Progenitor cell of endocrine pancreas (in vitro differentiated cells): ENCODE measurements at regions not wholly inside any gene's neighbourhood (a gene's known extent, or its start where the extent isn't known, plus 50 kb on each side); places are given as distances from the start of the nearest gene placed in this dataset.

Experiments used
- DNase-seq: peaks from one replicate; pipeline ENCODE4 v3.0.0; 2021; ENCODE audit warnings: low spot score; ENCODE audit not compliant: unreplicated experiment
- H3K27ac Mint-ChIP-seq: 2 replicates; pipeline ENCODE4 v1.8.0; 2021; ENCODE audit warnings: mild to moderate bottlenecking, moderate library complexity, mixed read lengths
- H3K27me3 Mint-ChIP-seq: 2 replicates; pipeline ENCODE4 v1.8.0; 2021; ENCODE audit warnings: mixed read lengths
- H3K36me3 Mint-ChIP-seq: 2 replicates; pipeline ENCODE4 v1.8.0; 2022; ENCODE audit warnings: mixed read lengths; ENCODE audit not compliant: insufficient read depth
- H3K4me1 Mint-ChIP-seq: 2 replicates; pipeline ENCODE4 v1.8.0; 2021; ENCODE audit warnings: low read depth, mixed read lengths
- H3K4me3 Mint-ChIP-seq: 2 replicates; pipeline ENCODE4 v1.8.0; 2021; ENCODE audit warnings: low read depth, mild to moderate bottlenecking, moderate library complexity, mixed read lengths
- H3K9me3 Mint-ChIP-seq: 2 replicates; pipeline ENCODE4 v1.8.0; 2021; ENCODE audit warnings: low read depth, mixed read lengths
- TF ChIP-seq, protein P1 (sequence below): fragments of 200-600 bp; sonication (generic); IDR thresholded peaks from one replicate; pipeline ENCODE4 v1.5.0; 2021; ENCODE audit warnings: antibody characterized with exemption, mild to moderate bottlenecking; ENCODE audit not compliant: unreplicated experiment

DNA sequence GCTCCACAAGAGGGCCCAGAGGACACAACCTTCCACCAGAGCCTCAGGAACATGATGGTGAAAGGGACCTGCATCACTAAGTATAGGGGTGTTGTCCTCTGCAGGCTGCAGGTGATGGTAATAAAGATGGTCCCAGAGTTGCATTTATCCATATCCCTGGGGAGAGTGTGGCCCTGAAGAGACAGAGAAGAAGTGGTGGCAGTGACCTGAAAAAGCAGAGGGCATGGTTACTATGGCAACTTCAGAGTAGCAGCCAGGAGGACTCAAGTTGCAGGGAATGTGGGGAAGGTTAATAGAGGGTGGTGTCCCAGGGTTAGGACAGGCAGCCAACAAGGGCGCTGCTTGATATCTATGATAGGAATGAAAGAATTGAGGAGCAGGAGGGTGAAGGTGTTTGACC lies 57.1 kb downstream of the HLA-A start:
- H3K27me3 Mint-ChIP-seq, result peaks cover 35% of the 10 kb centered on the region
- no peaks in the 10 kb centered on the region for H3K9me3 Mint-ChIP-seq
- H3K4me1 Mint-ChIP-seq, result no peaks in the 10 kb centered on the region
- H3K36me3 Mint-ChIP-seq, result no peaks in the 10 kb centered on the region
- no peak overlapping the region for H3K4me3 Mint-ChIP-seq
- H3K27ac Mint-ChIP-seq, result no peak overlapping the region
- TF ChIP-seq, protein P1, sequence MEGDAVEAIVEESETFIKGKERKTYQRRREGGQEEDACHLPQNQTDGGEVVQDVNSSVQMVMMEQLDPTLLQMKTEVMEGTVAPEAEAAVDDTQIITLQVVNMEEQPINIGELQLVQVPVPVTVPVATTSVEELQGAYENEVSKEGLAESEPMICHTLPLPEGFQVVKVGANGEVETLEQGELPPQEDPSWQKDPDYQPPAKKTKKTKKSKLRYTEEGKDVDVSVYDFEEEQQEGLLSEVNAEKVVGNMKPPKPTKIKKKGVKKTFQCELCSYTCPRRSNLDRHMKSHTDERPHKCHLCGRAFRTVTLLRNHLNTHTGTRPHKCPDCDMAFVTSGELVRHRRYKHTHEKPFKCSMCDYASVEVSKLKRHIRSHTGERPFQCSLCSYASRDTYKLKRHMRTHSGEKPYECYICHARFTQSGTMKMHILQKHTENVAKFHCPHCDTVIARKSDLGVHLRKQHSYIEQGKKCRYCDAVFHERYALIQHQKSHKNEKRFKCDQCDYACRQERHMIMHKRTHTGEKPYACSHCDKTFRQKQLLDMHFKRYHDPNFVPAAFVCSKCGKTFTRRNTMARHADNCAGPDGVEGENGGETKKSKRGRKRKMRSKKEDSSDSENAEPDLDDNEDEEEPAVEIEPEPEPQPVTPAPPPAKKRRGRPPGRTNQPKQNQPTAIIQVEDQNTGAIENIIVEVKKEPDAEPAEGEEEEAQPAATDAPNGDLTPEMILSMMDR, result no peak
- no peak for DNase-seq

DNA sequence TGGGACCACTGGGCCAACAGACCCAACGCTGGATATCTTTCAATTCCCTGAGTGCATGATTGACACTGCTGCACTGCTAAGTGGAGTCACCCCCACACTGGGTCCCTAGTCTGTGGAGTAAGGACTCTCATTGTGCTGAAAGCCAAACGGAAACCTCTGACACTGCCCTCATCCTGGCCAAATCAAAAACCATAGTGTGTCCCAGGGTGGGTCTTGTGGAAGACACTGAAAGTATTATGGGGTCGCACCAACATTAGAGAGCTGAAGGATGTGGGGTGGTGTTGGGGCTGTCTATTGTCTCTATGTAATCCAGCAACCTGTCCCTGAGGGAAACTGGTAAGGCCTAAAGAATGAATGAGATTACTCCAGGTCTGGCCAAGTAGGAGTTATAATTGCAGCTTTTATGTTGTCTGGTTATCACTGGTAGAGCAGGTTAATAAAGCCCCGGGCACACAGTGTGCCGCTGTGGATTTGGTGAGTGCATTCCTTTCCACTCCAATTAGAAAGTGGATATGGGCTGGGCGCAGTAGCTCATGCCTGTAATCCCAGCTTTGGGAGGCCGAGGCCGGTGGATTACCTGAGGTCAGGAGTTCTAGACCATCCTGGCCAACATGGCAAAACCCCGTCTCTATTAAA lies 57.9 kb downstream of the HLA-A start:
- no peaks in the 10 kb centered on the region for H3K4me1 Mint-ChIP-seq
- no peak overlapping the region for H3K27ac Mint-ChIP-seq
- TF ChIP-seq, protein P1, result no peak
- H3K4me3 Mint-ChIP-seq, result no peak overlapping the region
- no peaks in the 10 kb centered on the region for H3K36me3 Mint-ChIP-seq
- DNase-seq, result no peak
- peaks cover 41% of the 10 kb centered on the region for H3K27me3 Mint-ChIP-seq
- H3K9me3 Mint-ChIP-seq, result no peaks in the 10 kb centered on the region

DNA sequence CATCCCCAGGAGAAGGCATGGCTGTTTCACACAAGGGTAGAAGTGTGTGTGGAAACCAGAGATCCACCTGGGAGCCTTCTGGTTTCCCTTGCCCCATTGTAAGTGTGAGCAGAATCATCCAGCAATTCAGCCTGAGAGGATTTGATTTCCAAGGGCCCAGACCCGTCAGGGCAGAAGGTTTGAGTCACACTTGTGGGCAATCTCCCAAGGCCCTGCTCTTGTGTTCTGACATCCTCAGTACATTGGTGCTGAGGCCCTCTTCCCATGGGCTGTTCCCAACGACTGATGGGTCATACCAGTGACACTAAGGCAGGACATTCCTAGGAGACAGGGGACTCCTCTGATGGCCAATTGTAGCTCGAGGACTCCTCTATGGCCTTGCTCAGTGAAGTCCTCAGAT lies 58.2 kb upstream of the POLR1H start:
- H3K4me3 Mint-ChIP-seq, result no peak overlapping the region
- H3K27me3 Mint-ChIP-seq, result peaks cover 50% of the 10 kb centered on the region
- no peak for DNase-seq
- TF ChIP-seq, protein P1, result no peak
- peaks cover 5% of the 10 kb centered on the region for H3K4me1 Mint-ChIP-seq
- no peaks in the 10 kb centered on the region for H3K9me3 Mint-ChIP-seq
- H3K27ac Mint-ChIP-seq, result no peak overlapping the region
- H3K36me3 Mint-ChIP-seq, result no peaks in the 10 kb centered on the region

DNA sequence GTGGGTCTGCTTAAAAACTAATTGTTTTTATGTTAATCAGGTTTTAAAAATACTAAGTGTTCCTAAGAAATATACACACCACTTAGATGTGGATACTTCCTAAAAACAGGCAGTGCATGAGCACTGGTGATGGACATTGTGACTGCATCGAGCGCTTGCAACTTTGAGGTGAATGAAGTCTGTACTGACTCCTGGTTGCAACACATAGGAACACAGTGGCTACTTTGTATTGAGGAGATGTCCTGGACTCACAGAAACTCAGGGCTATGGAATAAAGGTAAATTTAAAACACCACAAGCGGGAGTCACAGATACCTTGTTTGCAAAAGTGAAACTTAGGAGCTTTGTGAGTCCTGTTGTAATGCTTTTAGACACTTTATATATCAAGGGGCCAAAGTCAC lies 55.6 kb upstream of the POLR1H start:
- Mint-ChIP-seq H3K36me3 (peaks cover 4% of the 10 kb centered on the region), H3K4me1 (peaks cover 5% of the 10 kb centered on the region), H3K4me3 (no peak overlapping the region), H3K27me3 (peaks cover 69% of the 10 kb centered on the region), H3K27ac (no peak overlapping the region), H3K9me3 (no peaks in the 10 kb centered on the region)
- TF ChIP-seq, protein P1, result no peak
- DNase-seq, result no peak

DNA sequence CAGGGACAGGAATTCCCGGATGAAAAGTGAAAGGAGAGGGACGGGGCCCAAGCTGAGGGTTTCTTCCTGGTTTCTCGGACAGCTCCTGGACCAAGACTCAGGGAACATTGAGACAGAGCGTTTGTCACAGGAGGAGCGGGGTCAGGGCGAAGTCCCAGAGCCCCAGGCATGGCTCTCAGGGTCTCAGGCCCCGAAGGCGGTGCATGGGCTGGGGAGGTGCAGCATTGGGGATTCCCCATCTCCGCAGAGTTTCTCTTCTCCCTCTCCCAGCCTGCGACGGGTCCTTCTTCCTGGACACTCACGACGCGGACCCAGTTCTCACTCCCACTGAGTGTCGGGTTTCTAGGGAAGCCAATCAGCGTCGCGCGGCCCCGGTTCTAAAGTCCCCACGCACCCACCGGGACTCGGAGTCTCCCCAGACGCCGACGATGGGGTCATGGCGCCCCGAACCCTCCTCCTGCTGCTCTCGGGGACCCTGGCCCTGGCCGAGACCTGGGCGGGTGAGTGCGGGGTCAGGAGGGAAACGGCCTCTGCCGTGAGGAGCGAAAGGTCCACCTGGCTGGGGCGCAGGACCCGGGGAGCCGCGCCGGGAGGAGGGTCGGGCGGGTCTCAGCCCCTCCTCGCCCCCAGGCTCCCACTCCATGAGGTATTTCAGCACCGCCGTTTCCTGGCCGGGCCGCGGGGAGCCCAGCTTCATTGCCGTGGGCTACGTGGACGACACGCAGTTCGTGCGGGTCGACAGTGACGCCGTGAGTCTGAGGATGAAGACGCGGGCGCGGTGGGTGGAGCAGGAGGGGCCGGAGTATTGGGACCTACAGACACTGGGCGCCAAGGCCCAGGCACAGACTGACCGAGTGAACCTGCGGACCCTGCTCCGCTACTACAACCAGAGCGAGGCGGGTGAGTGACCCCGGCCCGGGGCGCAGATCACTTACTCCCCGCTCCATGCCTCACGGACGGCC lies 54.6 kb upstream of the POLR1H start:
- no peaks in the 10 kb centered on the region for H3K9me3 Mint-ChIP-seq
- peak overlapping the region; percentile 63 for H3K4me3 Mint-ChIP-seq
- no peak overlapping the region for H3K27ac Mint-ChIP-seq
- H3K4me1 Mint-ChIP-seq, result peaks cover 5% of the 10 kb centered on the region
- DNase-seq, result no peak
- H3K27me3 Mint-ChIP-seq, result peaks cover 78% of the 10 kb centered on the region
- peaks cover 8% of the 10 kb centered on the region for H3K36me3 Mint-ChIP-seq
- TF ChIP-seq, protein P1, result no peak
